NCI-H1930 (cell line): ENCODE measurements at regions not wholly inside any gene's neighbourhood (a gene's known extent, or its start where the extent isn't known, plus 50 kb on each side); places are given as distances from the start of the nearest gene placed in this dataset.

Source experiments
- DNase-seq, 2 experiments: peaks; one replicate each; lab custom pipeline; 2025; lab: John Stamatoyannopoulos, UW

DNA sequence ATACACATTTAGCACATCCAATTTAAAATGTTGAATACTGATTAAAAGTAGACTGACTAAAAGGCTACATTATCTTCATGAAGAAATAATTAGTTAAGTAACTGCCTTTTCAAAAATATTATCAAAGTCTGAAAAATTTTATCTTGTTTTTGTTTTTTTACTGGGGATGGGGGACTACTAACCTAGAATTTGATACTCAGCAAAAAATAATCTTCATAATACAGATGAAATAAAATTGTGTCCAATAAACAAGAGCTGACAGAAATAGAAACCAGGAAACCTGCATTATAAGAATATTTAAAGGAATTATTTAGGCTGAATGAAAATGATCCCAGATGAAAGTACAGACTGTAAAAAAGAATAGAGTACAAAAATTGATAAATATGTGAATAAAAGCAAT lies 200.7 kb upstream of the RGPD4 start:
- no peak for DNase-seq

DNA sequence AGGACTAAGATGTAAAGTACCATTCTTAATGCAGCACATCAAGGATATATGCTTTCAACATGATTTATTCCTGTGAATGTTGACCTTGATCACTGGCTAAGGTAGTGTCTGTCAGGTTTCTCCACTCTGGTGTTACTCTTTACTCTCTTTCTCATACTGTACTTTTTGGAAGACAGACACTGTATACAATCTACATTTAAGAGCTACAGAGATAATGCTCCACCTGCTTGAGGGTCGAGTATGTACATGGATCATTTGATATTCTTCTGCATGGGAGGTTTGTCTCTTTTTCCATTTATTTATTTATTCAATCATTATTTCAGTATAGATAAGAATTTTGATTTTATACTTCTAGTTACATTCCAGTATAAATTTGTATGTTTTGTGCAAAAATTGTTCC lies 199.5 kb upstream of the RGPD4 start:
- no peak for DNase-seq

DNA sequence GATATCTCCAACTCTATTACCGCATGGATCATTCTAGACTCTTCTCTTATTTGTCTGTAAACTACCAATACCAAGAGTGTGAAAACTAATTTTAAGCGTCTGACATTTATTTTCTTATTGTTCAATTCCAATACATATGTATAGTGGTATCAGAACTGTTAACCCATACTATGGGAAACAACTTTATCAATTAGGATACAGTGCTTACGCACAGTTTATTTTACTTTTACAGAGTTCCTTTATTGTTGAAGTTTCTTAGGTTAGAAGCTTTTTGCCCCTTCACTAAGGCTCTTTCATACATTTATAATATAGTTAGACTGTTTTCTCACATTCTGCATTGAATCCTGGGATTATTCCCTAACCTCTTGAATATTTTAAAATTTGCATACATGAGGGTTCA lies 198.8 kb upstream of the RGPD4 start:
- DNase-seq = no peak

DNA sequence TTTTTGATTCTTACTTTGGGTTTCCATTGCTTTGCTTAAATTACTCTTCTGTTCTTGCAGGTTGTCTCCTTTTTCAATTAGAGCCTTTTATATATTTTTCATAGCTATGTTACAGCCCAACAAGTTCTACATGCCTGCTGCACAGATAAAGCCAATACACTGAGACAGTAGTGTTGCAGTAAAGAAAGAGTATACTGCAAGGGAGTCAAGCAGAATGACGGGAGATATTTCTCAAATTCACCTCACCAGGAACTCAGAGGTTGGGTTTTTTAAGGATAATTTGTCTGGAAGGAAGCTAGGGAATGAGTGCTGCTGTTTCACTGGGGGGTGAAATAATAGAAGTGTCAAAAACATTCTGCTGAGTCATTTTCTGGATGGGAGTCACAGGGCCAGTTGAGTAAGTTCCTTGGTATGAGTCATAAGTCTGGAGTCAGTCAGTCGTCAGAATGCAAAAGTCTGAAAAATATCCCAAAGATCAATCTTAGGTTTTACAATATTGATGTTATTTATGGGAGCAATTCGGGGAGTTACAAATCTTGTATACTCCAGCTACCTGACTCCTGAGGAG lies 193.0 kb upstream of the RGPD4 start:
- no peak for DNase-seq

DNA sequence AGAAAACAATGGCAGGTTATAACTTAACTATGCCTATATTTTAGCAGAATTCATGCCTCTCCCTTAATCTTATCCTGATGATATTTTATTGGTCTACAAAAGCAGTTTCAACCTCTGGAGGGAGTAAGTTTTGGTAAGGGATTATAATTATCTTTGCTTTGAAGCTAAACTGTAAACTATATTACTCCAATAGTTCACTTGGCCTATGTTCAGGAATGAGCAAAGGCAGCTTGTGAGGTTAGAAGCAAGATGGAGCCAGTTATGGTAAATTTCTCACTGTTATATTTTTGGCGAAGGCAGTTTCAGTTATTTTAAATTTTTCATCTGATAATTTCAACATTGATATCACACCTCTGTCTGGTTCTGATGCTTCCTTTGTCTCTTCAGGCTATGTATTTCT lies 192.5 kb upstream of the RGPD4 start:
- no peak for DNase-seq

DNA sequence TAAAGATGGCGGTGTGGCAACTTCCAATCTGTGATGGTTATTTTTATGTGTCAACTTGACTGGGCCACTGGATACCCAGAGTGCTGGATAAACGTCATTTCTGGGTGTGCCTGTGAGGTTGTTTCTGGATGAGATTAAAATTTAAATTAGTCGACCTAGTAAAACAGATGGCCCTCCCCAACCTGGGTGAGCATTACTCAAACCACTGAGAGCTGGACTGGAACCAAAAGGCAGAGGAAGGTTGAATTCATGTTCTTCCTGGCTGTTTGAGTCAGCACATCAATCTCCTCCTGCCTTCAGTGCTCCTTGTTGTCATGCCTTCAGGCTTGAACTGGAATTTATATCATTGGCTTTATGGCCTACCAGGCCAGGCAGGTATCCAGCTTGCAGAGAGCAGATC lies 190.8 kb upstream of the RGPD4 start:
- DNase-seq = no peak

DNA sequence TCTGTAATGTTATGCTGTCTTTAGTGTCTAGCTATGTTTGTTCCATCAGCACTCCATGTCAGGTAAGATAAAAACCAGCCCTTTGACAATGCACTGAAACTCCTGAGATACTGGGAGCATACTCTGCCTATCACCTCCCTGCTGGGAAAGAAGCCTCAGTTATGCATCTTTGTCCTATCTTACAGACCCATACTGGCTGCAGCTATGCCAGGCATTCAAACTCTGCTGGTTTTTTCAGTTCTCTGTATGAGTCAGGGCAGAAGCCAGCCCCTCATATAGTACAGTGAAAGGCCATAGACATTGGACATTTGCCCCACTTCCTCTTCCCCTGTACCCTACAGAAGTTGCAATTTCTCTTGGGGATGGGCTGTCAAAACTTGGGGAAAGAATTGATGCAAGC lies 181.1 kb upstream of the RGPD4 start:
- no peak for DNase-seq

DNA sequence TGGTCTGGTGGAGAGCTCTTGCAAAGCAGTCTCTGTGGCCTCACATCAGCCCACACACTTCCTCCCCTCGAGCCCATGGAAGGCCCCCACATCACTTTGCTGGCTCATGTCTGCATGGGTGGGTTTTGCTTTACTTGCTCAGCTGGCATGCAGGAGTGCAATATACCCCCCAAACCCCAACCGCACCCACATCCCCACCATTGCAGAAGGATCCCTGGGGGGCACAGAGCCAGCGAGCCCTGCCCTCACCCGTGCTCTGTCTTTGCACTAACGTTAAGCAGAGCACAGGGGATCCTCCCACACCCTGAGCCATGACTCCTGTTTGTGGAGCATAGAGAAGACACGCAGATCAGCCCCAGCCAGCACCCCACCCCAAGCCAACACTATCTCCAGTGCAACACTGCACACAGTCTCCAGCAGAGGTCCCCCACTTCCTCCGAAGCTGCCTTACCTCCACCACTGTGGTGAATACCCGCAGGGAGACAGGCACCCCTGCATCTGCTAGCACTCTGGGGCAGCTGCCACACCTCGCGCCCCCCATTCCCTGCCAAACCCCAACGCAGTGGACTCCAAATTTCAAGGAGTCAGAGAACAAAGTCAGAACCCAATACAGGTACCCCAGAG lies 177.8 kb upstream of the RGPD4 start:
- no peak for DNase-seq

DNA sequence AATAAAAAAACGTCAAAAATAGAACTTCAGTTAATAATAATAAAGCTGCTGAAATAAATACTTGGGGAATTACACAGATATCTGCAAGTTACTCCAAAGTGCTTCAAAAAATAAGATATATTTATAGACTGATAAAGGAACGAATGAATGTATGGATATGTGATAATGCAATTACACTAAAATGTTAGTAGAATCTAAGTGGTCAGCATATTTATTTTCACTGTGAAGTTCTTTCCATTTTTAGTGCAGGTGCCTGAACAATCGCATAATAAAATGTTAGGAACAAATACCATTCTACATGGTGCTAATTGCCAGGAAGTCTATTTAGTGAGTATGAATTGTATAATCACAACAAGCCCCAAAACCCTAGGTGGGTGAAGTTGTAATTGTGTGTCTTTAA lies 169.6 kb upstream of the RGPD4 start:
- DNase-seq = no peak

DNA sequence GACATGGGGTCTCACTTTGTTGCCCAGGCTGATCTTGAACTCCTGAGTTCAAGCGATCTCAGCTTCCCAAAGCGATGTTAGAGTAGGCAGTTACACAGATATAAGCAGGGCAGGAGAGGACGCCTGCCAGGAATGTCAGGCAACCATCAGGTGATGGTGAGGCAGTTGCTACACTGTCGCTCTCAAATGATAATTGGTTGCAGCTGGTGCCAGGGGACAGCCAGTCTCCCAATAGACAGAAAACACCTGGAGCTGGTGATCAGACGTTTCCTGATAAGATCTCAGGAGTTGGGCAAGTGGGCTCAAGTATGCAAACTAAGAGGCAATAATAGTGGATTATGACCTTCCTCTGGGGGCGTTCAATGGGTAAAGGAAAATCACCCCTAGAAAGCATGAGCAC lies 163.1 kb upstream of the RGPD4 start:
- DNase-seq = no peak

DNA sequence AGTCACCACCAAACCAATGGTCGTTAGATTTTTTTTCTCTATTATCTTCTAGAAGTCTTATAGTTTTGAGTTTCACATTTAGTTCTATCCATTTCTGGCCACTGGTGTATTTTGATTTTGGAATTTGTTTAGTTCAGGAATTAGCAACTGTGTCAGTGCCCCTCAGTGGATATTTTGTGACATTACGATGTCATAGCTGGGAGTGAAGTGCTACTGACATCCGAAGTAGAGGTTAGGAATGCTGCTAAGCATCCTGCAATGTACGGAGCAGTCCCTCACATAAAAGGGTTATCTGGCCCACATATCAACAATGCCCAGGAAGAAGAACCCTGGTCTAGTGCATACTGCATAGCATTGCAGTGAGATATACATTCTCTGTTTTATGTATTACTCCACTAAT lies 157.4 kb upstream of the RGPD4 start:
- DNase-seq = no peak

DNA sequence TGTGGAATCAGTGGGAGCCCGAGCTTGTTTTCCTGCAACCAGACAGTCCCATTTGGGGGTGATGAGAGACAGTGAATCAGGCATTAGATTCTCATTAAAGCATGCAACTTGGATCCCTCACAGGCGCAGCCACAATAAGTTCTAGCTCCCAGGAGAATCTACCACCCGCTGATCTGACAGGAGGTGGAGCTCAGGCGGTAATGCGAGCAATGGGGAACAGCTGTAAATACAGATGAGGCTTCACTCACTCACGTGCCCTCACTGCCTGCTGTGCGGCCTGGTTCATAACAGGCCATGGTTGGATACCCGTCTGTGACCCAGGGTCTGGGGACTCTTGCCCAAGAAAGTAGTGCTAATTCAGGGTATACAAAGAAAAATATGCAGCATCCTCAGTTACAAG lies 144.8 kb upstream of the RGPD4 start:
- no peak for DNase-seq

DNA sequence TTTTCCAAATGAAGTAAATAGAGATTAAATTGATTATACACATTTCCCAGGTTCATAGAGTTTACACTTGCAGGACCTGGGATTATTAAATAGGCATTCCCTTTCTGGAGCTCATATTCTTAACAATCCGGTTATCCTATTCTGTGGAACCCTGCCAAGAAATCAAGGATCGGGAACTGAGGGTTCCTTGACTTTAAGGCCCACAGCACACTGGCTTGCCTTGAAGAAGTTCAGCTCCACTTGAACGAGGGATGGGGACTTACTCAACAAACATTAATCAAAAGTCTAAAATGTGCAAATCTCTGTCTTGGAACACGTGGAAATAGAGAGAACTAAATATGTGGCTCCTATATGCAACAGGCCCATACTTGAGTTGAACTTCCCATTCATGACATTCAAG lies 142.3 kb upstream of the RGPD4 start:
- DNase-seq = no peak

DNA sequence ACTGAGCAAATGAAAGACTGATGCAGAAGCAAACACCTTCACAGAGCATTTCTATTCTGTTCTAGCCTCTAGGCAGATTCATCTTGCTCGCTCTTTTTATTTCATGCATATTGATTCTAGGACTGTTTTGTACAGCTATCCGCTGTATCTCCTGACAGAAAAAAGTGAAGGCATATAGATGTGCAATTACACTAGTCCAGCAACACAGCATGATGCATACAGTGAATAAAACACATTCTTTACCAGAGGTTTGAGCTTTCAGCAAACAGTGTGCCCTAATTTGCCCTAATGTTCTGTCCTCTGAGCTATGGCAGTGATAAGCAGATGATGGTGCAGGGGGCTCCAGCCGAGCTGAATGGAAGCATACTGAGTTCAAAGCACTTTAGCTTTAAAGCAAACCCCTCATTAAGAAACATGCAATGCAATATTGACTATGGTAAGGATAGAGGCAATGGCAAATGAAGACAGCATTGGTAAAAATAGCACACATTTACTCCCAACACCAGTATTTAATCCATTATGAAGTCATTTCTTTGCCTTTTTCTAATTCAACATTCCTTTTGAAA lies 141.2 kb upstream of the RGPD4 start:
- peak in 1 of 2 experiments; percentile 21 for DNase-seq

DNA sequence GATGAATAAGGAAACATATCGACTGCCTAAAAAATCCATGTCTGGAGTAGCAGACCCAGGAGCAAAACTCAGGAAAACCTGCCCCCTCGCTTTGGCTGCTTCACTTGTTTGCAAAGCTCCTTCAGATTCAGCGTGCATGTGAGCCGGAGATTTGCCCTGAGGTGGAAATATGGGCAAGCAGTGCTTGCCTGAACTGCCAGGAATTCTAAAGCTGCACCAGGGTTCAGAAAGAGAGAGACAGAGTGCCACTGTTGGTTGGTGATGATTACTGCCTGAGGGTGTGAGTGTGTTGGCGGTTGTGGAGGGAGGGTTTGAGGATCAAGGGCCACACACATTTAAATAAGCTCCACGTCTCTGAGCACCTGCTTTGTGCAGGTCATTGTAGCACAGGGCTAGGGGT lies 139.6 kb upstream of the RGPD4 start:
- no peak for DNase-seq

DNA sequence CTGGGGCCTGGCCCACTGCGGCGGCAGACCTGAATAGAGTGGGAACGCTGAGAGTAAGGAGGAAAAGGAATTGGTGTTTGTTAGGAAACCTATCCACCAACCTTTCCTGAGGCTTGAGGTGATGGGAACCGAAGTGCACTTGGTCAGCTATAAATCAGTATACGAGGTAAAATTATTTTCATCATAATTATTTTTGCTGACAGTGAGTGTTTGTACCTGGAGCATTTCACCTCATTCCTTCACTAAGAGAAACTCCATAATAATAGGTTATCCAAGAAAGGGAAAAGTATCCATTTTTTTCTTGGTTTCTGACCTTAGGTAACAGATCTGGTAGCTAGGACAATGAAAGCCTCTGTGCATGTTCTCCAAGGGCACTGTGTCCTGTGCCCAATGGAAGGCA lies 138.6 kb upstream of the RGPD4 start:
- DNase-seq = no peak

DNA sequence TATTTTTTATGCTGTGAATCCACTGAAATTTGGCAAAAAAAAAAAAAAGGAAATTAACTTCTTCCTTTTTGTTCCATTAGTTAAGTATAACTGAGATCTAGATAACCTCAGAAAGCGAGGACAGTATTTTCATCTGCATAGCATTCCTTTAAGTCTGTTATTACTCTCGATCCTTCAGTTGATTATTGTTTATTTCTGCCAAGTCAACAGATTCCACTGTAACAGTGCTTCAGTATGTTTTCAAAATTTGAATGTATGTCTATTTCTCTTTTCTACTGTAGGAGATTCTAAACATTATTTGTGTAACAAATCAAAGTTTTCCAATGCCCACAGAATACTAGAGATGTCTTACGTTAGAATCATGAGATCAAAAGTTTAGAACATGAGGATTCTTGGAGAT lies 133.1 kb upstream of the RGPD4 start:
- no peak for DNase-seq

DNA sequence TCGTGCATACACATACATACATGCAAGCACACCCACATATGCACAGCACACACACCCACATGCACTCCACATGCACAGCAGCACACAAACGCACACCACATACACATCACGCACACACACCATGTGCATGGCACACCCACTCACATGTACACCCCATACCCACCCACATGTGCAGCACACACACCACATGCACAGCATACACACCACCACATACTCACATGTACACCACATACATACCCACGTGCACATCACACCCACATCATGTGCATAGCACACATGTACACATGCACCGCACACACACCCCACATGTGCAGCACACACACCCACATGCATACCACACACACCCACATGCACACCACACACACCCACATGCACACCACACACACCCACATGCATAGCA lies 132.0 kb upstream of the RGPD4 start:
- DNase-seq = no peak

DNA sequence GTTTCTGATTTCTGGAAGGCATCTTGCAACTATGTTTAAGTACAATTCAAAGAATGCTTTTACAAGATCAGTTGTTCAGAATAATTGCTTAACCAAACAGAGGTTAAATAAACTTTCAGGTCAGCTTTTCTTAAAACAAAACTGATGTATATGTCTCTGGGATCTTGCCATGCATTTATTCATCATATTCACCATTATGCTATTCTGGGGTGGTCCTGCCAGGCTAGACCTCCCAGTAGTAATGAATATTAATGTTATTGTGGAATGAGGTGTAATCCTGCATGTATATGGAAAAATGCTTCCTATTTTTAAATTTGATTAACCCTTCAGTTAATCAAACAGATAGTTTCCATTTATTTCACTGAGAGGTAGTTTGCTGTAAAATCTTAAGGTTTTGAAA lies 129.3 kb upstream of the RGPD4 start:
- no peak for DNase-seq

DNA sequence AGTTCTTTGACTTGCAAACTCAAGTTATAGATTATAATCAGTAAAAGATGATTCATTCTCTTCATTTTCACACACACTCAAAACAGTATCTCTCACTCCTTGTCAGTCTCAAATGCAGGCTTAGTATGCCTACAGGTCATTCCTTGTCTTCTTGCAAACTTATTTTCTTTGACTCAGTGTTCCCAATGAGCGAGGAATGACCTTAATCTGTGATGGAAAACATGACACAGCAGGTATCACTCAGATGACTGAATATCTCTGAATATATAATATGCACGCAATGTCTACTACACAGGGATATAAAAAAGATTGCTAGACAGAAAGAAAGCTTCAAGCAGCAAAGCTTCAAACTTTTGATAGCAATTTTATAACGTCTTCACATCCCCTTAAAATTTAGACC lies 127.8 kb upstream of the RGPD4 start:
- no peak for DNase-seq

DNA sequence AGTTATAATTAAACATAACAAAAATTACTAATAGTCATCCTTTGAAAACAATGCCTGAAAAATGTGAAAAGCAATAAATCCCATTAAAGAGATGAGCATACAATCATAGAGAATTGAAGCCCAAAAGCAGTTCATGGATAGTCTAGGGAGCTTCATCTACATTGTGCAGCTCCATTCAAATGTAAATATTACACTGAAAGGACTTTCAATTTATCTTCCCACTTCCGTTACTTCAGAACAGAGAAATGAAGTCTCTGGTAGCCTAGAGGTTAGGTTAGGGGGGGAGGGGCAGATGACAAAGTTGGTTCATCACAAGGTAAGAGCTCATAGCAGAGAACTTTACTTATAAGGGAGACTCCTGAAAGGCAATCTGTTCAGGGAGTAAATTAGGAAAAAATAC lies 126.6 kb upstream of the RGPD4 start:
- no peak for DNase-seq

DNA sequence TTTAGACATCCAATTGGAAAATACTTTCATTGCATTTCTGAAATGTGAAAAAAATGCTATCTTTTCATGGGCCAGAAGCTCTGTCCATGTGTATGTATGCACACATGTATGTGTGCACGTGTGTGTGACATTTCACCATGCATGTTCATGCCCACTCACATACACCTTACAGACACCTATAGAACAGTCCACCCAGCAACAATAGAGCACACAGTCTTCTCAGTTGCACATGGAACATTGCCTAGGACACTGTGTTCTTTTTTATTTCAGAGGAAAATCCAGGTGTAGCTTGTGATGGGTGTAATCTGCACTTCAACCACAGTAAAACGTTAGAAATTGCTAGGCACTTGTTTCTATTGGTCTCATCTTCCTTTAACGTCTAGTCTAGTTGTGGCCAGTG lies 114.8 kb upstream of the RGPD4 start:
- no peak for DNase-seq

DNA sequence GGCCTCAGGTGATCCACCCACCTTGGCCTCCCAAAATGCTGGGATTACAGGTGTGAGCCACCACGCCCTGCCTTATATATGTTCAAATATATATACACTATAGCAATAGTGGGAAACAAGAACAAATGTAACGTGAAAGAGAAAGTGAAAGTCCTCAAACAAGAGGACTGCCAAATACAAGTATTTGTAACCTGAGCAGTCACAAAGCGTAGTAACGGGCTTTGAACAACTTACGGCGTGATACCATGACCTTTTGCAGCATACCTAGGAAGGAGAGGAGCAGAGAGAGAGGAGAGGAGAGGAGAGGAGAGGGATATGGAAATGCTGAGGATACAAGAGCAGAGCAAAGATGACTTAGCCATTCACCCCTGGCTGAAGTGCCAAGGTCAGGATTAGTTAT lies 113.8 kb upstream of the RGPD4 start:
- DNase-seq = no peak

DNA sequence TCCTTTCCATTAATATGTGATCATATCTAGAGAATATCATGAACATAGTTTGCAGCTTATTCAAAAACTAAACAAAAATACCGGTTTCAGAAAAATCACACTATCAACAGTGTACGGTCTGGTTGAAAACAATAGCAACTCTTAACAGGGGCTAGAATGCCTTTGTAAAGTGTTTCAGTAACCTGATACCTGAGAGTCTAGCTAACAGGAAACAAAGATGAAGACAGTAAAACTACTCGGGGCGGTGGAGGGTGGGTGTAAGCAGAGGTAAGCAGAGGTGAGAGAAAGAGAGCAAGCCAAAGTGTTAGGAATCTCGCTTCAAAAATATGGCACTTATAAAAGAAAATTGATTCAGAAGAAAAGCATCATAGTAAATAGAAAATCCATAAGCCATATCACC lies 109.0 kb upstream of the RGPD4 start:
- DNase-seq = no peak
